ENCODE measurements at regions not wholly inside any gene's neighbourhood (a gene's known extent, or its start where the extent isn't known, plus 50 kb on each side); places are given as distances from the start of the nearest gene placed in this dataset.

- TF ChIP-seq CTCF (conservative IDR thresholded peaks at IDR 0.05; ENCODE audit: low read length) (no peak), EZH2phosphoT487 (IDR thresholded peaks at IDR 0.05; ENCODE audit: borderline replicate concordance, low read depth, low read length) (no peak)
Observed at GRCh38 chr6:117817499-117817898, 89.6 kb upstream of the SLC35F1 start.
